C4-2B (cell line): ENCODE measurements at regions not wholly inside any gene's neighbourhood (a gene's known extent, or its start where the extent isn't known, plus 50 kb on each side); places are given as distances from the start of the nearest gene placed in this dataset.

Source experiments
- ZFX ChIP-seq: fragments of 450-650 bp; IDR thresholded peaks from 2 replicates; pipeline ENCODE4 v1.6.1; 2017
- TF ChIP-seq, protein P1 (sequence below): fragments of 450-650 bp; conservative IDR thresholded peaks from 2 replicates; pipeline ENCODE4 v1.5.1; 2017; ENCODE audit warnings: mild to moderate bottlenecking

- TF ChIP-seq, protein P1, sequence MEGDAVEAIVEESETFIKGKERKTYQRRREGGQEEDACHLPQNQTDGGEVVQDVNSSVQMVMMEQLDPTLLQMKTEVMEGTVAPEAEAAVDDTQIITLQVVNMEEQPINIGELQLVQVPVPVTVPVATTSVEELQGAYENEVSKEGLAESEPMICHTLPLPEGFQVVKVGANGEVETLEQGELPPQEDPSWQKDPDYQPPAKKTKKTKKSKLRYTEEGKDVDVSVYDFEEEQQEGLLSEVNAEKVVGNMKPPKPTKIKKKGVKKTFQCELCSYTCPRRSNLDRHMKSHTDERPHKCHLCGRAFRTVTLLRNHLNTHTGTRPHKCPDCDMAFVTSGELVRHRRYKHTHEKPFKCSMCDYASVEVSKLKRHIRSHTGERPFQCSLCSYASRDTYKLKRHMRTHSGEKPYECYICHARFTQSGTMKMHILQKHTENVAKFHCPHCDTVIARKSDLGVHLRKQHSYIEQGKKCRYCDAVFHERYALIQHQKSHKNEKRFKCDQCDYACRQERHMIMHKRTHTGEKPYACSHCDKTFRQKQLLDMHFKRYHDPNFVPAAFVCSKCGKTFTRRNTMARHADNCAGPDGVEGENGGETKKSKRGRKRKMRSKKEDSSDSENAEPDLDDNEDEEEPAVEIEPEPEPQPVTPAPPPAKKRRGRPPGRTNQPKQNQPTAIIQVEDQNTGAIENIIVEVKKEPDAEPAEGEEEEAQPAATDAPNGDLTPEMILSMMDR = no peak
- no peak for TF ChIP-seq ZFX
Measured at GRCh38 chr4:110853242-110853641, 230.4 kb upstream of the PITX2 start.
